ENCODE measurements at regions not wholly inside any gene's neighbourhood (a gene's known extent, or its start where the extent isn't known, plus 50 kb on each side); places are given as distances from the start of the nearest gene placed in this dataset.
"Not testable (repeated sequence)": the region's sequence is repeated elsewhere in the genome, so short reads cannot be mapped to it uniquely, and the experiment has no call there.

- no peak for DNase-seq (ENCODE audit: low read depth)
Measured at GRCh38 chr12:63508543-63508942, 159.8 kb downstream of the DPY19L2 start.

DNA sequence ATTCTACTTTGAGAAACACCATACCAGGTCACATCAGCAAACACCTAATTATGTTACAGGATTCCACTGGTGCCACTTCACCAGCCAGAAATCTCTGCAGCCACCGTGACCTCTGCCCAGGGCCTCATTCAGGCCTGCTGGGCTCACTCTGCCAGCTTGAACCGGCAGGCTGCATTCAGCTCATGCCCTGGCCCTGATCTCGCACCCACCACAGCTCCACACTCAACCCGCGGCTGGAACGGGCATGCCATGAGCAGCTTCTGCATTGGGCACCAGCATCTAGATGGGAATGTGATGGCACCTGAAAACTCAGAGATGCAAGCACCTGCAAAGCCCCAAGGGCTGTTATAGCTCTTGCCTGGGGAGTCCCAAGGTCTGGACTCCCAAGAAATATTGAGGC lies 168.7 kb downstream of the DPY19L2 start:
- no peak for DNase-seq (ENCODE audit: low read depth)

- no peak for DNase-seq (ENCODE audit: low read depth)
Measured at GRCh38 chr12:63498239-63498638, 170.1 kb downstream of the DPY19L2 start.

GRCh38 chr12:63496654-63497053 lies 171.6 kb downstream of the DPY19L2 start:
- DNase-seq (ENCODE audit: low read depth): no peak

- no peak for DNase-seq (ENCODE audit: low read depth)
Measured at GRCh38 chr12:63495974-63496373, 172.3 kb downstream of the DPY19L2 start.

GRCh38 chr12:63493357-63493756 lies 174.9 kb downstream of the DPY19L2 start:
- not testable (repeated sequence) for DNase-seq (ENCODE audit: low read depth)

- no peak for DNase-seq (ENCODE audit: low read depth)
Measured at GRCh38 chr12:63480186-63480585, 188.1 kb downstream of the DPY19L2 start.

DNA sequence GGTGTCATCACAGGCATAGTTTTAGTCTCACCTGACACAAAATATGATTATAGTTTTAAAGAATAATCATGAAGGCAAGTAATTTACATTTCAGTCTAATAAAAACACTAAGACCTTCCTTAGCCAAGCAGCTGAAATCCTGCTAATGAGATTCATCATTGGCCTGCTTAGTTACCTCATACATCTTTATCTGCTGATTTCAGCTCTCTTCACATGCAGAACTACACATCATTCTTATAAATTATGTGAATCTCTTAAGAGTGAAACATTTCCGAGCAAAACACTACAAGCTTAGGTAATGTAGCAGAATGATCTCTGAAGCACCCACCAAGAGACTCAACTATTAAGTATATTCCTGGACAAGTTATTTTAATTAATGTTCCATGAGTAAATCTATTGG lies 198.1 kb downstream of the DPY19L2 start:
- DNase-seq (ENCODE audit: low read depth): no peak

DNA sequence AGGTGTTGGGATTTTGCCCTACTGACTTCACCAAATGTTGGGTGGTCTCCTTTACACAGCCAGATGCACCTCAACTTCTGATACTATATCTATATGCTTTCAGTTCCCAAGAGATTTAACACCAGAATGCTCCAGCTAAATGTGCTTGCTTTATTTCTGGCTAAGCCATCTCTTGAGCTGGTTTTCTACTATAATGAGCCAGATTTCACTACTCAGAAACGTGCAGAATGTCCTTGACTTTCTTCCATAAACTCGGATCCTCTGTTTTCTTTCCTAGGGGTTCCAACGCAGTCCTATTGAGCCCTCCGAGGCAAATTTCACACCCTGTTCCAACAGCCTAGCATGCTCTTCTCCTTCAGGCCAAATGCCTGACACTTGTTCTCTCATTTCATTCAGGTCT lies 200.3 kb downstream of the DPY19L2 start:
- DNase-seq (ENCODE audit: low read depth): no peak

GRCh38 chr12:63457857-63458256 lies 210.4 kb downstream of the DPY19L2 start:
- DNase-seq (ENCODE audit: low read depth): no peak

- no peak for DNase-seq (ENCODE audit: low read depth)
Measured at GRCh38 chr12:63457428-63457827, 210.9 kb downstream of the DPY19L2 start.

GRCh38 chr12:63450816-63451215 lies 217.5 kb downstream of the DPY19L2 start:
- no peak for DNase-seq (ENCODE audit: low read depth)

DNA sequence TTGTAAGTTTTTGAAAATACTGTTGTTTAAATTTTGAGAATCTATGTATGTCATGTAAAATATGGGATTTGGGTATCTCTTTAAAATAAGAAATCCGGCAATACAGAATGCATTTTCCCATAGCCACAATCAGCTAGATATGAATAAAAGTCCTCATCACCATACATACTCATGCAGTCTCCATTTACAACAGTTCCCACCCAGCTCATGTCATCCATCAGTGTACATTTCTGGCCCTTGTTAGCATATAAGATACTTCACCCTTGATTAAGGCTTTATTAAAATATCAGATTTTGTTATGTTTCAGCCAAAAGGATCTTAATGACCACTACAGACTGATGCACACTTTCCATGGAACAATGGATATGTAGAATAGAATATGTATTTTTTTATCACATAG lies 218.0 kb downstream of the DPY19L2 start:
- DNase-seq (ENCODE audit: low read depth): no peak

- DNase-seq (ENCODE audit: low read depth): no peak
Measured at GRCh38 chr12:63445224-63445880, 222.9 kb downstream of the DPY19L2 start.

DNA sequence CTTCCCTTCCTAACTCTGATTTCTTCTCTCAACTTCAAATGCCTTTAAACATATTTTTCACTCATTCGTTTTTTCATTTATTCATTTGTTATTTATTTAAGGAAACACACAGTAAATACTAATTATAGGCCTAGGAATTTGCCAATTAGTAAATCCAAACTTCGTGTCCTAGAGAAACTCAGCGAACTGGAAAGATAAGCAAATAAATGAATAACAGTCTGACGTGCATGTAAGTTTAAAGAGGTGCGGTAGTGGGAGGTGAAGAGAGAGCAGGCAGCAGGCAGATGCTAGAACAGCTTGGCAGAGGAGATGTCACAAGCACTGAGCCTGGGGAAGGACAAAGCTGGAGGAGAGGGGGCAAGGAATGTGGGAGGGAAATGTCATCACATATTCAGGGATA lies 228.2 kb downstream of the DPY19L2 start:
- DNase-seq (ENCODE audit: low read depth): no peak

- DNase-seq (ENCODE audit: low read depth): not testable (repeated sequence)
Measured at GRCh38 chr12:63434384-63434783, 233.9 kb downstream of the DPY19L2 start.

DNA sequence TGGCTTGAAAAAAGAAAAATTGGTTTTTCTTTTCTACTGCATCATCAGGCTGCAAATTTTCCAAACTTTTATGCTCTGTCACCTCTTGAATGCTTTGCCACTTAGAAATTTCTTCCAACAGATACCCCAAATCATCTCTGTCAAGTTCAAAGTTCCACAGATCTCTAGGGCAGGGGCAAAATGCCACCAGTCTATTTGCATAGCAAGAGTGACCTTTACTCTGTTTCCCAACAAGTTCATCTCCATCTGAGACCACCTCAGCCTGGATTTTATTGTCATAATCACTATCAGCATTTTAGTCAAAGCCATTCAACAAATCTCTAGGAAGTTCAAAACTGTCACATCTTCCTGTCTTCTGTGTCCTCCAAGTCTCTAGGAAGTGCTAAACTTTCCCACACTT lies 240.3 kb downstream of the DPY19L2 start:
- DNase-seq (ENCODE audit: low read depth): not testable (repeated sequence)

DNA sequence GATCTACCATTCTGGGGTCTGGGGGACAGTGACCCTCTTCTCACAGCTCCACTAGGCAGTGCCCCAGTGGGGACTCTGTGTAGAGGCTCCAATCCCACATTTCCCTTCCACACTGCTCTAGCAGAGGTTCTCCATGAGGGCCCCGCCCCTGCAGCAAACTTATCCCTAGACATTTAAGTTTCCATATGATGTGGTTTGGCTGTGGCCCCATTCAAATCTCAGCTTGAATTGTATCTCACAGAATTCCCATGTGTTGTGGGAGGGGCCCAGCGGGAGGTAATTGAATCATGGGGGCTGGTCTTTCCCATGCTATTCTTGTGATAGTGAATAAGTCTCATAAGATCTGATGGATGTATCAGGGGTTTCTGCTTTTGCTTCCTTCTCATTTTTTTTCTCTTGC lies 241.3 kb downstream of the DPY19L2 start:
- not testable (repeated sequence) for DNase-seq (ENCODE audit: low read depth)

DNA sequence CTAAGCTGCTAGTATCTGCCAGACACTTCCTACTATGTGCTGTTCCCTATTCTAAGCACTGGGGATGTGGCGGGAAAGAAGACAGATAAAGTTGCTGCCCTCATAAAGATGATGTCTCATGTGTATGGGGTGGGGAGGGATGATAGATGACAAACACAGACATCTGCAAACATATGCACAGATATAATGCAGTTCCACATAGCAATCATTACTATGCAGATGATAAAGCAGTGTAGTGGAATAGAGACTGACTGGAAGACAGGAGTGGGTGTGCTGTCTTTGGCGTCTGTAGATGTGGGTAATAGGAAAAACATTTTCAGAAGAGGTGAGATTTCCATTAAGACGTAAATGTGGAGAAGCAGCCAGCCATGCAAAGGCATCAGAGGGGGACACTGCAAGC lies 243.6 kb downstream of the DPY19L2 start:
- no peak for DNase-seq (ENCODE audit: low read depth)

DNA sequence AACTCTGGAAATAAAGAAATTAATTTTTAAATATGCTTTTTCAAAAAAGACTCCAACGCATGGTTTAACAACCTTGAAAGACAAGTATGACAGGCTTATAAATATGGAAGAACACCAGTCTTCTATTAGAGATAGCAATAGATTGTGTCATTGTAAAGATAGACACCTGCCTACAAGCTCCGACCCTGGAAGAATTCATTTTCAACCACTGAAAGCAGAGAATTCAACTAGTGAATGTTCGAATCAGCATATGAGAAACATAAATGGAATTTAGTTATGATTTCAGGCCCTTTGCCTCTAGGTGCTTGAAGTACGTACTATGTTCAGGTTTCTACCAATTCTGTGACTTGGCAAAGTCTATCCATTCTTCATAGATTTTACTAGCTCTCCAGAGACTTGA lies 244.5 kb downstream of the DPY19L2 start:
- DNase-seq (ENCODE audit: low read depth): no peak

DNA sequence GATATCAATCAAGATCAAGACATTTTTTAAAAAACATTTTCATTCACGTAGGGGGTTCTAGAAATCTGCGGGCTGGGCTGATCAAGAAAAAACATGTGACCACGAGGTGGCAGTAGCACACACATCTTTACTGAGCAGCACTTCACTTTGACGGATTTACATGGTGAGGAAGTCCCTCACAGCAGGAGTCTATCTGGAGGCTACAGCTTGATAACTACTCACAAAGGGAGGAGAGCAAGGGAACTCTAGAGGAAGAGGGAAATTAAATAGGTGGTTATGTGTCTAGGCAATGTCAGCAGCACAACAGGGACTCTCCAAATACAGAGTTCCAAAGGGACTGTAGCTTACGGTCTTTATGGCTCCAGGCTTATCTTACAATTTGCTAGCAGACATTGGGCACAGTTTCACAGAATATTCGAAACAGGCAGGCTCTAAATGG lies 248.1 kb downstream of the DPY19L2 start:
- DNase-seq (ENCODE audit: low read depth): peak; percentile 39

GRCh38 chr12:63419154-63419553 lies 249.1 kb downstream of the DPY19L2 start:
- DNase-seq (ENCODE audit: low read depth): no peak

DNA sequence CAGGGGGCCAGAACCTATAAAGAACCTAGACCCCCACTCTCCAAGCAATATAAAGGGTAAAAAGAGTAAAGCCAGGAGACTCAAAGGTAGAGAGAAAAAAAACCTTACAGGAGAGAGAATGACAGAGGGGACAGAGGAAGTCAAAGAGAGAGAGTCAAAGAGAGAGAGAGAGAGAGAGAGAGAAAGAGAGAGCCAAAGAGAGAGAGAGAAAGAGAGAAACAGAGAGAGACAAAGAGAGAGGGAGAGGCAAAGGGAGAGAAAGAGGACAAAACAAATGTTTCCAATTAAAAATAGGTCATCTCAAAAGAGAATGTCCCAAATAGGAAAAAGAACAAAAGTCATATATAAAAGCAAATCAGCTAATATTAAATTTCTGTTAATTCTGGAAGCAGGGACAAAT lies 251.5 kb downstream of the DPY19L2 start:
- no peak for DNase-seq (ENCODE audit: low read depth)

DNA sequence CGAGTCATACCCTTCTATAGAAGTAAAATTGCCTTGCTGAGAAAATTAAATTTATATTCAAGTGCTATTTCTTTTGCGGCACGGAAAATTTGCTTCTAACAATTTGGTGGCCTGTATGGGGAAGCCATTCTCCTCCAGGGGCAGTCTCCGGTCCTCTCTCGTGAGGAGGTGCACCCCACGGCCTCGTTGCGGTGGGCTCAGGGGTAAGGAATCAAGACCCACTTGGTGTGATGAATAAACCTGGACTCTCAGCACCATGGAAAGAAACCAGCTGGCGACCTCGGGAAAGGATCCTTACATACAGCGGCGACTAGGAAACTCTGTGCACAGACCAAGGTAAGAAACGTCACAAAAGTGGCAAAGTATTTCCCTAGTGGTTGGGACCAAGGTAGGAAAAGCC lies 252.9 kb downstream of the DPY19L2 start:
- no peak for DNase-seq (ENCODE audit: low read depth)

GRCh38 chr12:63410197-63410596 lies 258.1 kb downstream of the DPY19L2 start:
- no peak for DNase-seq (ENCODE audit: low read depth)
